ENCODE measurements at regions not wholly inside any gene's neighbourhood (a gene's known extent, or its start where the extent isn't known, plus 50 kb on each side); places are given as distances from the start of the nearest gene placed in this dataset.

- no peak for DNase-seq (ENCODE audit: low spot score)
- in situ Hi-C loops (cut with MboI; ENCODE audit: low sequenced_read_pairs, unreplicated experiment) = loop anchor here (10.0 kb wide), 1 partner anchor 49 kb away; no protein-coding TSS in a partner anchor
- no peak for TF ChIP-seq CTCF (IDR thresholded peaks at IDR 0.05; ENCODE audit: borderline replicate concordance, control extremely low read depth, extremely low read depth, insufficient read depth, missing control alignments)
Measured at GRCh38 chr1:55333461-55333860, 118.3 kb upstream of the USP24 start.

- in situ Hi-C loops (cut with MboI; ENCODE audit: low sequenced_read_pairs, unreplicated experiment) = loop anchor here (10.0 kb wide), 1 partner anchor 47 kb away; no protein-coding TSS in a partner anchor
- DNase-seq (ENCODE audit: low spot score) = no peak
- TF ChIP-seq CTCF (IDR thresholded peaks at IDR 0.05; ENCODE audit: borderline replicate concordance, control extremely low read depth, extremely low read depth, insufficient read depth, missing control alignments) = no peak
Measured at GRCh38 chr1:55331351-55331750, 116.2 kb upstream of the USP24 start.

GRCh38 chr1:55329808-55330432 is 114.8 kb upstream of the USP24 start:
- in situ Hi-C loops (cut with MboI; ENCODE audit: low sequenced_read_pairs, unreplicated experiment) = loop anchor here (10.0 kb wide), 1 partner anchor 45 kb away; no protein-coding TSS in a partner anchor
- no peak for DNase-seq (ENCODE audit: low spot score)
- no peak for TF ChIP-seq CTCF (IDR thresholded peaks at IDR 0.05; ENCODE audit: borderline replicate concordance, control extremely low read depth, extremely low read depth, insufficient read depth, missing control alignments)

- in situ Hi-C loops (cut with MboI; ENCODE audit: low sequenced_read_pairs, unreplicated experiment) = no loop called here
- no peak for TF ChIP-seq CTCF (IDR thresholded peaks at IDR 0.05; ENCODE audit: borderline replicate concordance, control extremely low read depth, extremely low read depth, insufficient read depth, missing control alignments)
- DNase-seq (ENCODE audit: low spot score) = no peak
Measured at GRCh38 chr1:55329091-55329490, 113.9 kb upstream of the USP24 start.

GRCh38 chr1:55326496-55327243 is 111.5 kb upstream of the USP24 start:
- in situ Hi-C loops (cut with MboI; ENCODE audit: low sequenced_read_pairs, unreplicated experiment) = no loop called here
- TF ChIP-seq CTCF (IDR thresholded peaks at IDR 0.05; ENCODE audit: borderline replicate concordance, control extremely low read depth, extremely low read depth, insufficient read depth, missing control alignments) = no peak

GRCh38 chr1:55323760-55324159 is 108.6 kb upstream of the USP24 start:
- no peak for DNase-seq (ENCODE audit: low spot score)
- in situ Hi-C loops (cut with MboI; ENCODE audit: low sequenced_read_pairs, unreplicated experiment) = no loop called here
- TF ChIP-seq CTCF (IDR thresholded peaks at IDR 0.05; ENCODE audit: borderline replicate concordance, control extremely low read depth, extremely low read depth, insufficient read depth, missing control alignments) = no peak

More at GRCh38 chr1:55326496-55327243, 111.5 kb upstream of the USP24 start:
- DNase-seq (ENCODE audit: low spot score) = no peak

Data from GM13976 (cell line).